CD4-positive, alpha-beta T cell treated with Interleukin-6 at 100 ng/mL for 8 hours (primary cell): ENCODE measurements at regions not wholly inside any gene's neighbourhood (a gene's known extent, or its start where the extent isn't known, plus 50 kb on each side); places are given as distances from the start of the nearest gene placed in this dataset.
A peak's percentile ranks its signal among the peaks of the same experiment; 100 is the strongest.

Source experiments
- DNase-seq: peaks from one replicate; pipeline ENCODE4 v3.0.0-alpha.2; 2020; ENCODE audit warnings: mixed read lengths, low spot score

- no peak for DNase-seq
Observed at GRCh38 chr14:39763402-39763890, 331.2 kb upstream of the FBXO33 start.

- DNase-seq, result peak; percentile 1
Observed at GRCh38 chr14:39762576-39763401, 330.6 kb upstream of the FBXO33 start.

GRCh38 chr14:39755269-39755878, 323.1 kb upstream of the FBXO33 start:
- no peak for DNase-seq

- no peak for DNase-seq
Observed at GRCh38 chr14:39740454-39740853, 308.2 kb upstream of the FBXO33 start.

- DNase-seq, result no peak
Observed at GRCh38 chr14:39739796-39740195, 307.6 kb upstream of the FBXO33 start.

- no peak for DNase-seq
Observed at GRCh38 chr14:39734306-39734705, 302.1 kb upstream of the FBXO33 start.

- DNase-seq, result no peak
Observed at GRCh38 chr14:39733741-39734140, 301.5 kb upstream of the FBXO33 start.

GRCh38 chr14:39731912-39732311, 299.7 kb upstream of the FBXO33 start:
- DNase-seq, result no peak

- no peak for DNase-seq
Observed at GRCh38 chr14:39726563-39726962, 294.3 kb upstream of the FBXO33 start.

GRCh38 chr14:39722547-39723273, 290.5 kb upstream of the FBXO33 start:
- no peak for DNase-seq

- DNase-seq, result no peak
Observed at GRCh38 chr14:39716987-39717570, 284.8 kb upstream of the FBXO33 start.

- no peak for DNase-seq
Observed at GRCh38 chr14:39712293-39712999, 280.2 kb upstream of the FBXO33 start.

- no peak for DNase-seq
Observed at GRCh38 chr14:39704594-39704993, 272.4 kb upstream of the FBXO33 start.

GRCh38 chr14:39694341-39694740, 262.1 kb upstream of the FBXO33 start:
- DNase-seq, result no peak

GRCh38 chr14:39683691-39684260, 251.5 kb upstream of the FBXO33 start:
- no peak for DNase-seq

GRCh38 chr14:39682582-39682981, 250.3 kb upstream of the FBXO33 start:
- no peak for DNase-seq

- no peak for DNase-seq
Observed at GRCh38 chr14:39681782-39682399, 249.7 kb upstream of the FBXO33 start.

- no peak for DNase-seq
Observed at GRCh38 chr14:39680777-39681176, 248.5 kb upstream of the FBXO33 start.

- DNase-seq, result no peak
Observed at GRCh38 chr14:39673734-39674133, 241.5 kb upstream of the FBXO33 start.

- DNase-seq, result no peak
Observed at GRCh38 chr14:39673270-39673711, 241.1 kb upstream of the FBXO33 start.

- DNase-seq, result no peak
Observed at GRCh38 chr14:39668449-39668848, 236.2 kb upstream of the FBXO33 start.
